ENCODE measurements at regions not wholly inside any gene's neighbourhood (a gene's known extent, or its start where the extent isn't known, plus 50 kb on each side); places are given as distances from the start of the nearest gene placed in this dataset.

GRCh38 chr2:18721038-18721922, 131.9 kb upstream of the NT5C1B start:
- no peak overlapping the region for H3K27ac ChIP-seq
- no peak for DNase-seq (ENCODE audit: low read depth, low spot score)

- DNase-seq (ENCODE audit: low read depth, low spot score): no peak
- H3K27ac ChIP-seq: no peak overlapping the region
These were observed 130.8 kb upstream of the NT5C1B start for GRCh38 chr2:18719978-18720775.

- no peak overlapping the region for H3K27ac ChIP-seq
- no peak for DNase-seq (ENCODE audit: low read depth, low spot score)
These were observed 118.9 kb upstream of the NT5C1B start for GRCh38 chr2:18708203-18708715.

GRCh38 chr2:18706001-18706400, 116.6 kb upstream of the NT5C1B start:
- no peak for DNase-seq (ENCODE audit: low read depth, low spot score)
- H3K27ac ChIP-seq: no peak overlapping the region

GRCh38 chr2:18704276-18704675, 114.9 kb upstream of the NT5C1B start:
- DNase-seq (ENCODE audit: low read depth, low spot score): no peak
- H3K27ac ChIP-seq: no peak overlapping the region

GRCh38 chr2:18703555-18703954, 114.2 kb upstream of the NT5C1B start:
- H3K27ac ChIP-seq: no peak overlapping the region
- no peak for DNase-seq (ENCODE audit: low read depth, low spot score)

GRCh38 chr2:18701981-18702380, 112.6 kb upstream of the NT5C1B start:
- no peak overlapping the region for H3K27ac ChIP-seq
- DNase-seq (ENCODE audit: low read depth, low spot score): peak; percentile 8

- DNase-seq (ENCODE audit: low read depth, low spot score): no peak
- no peak overlapping the region for H3K27ac ChIP-seq
These were observed 112.2 kb upstream of the NT5C1B start for GRCh38 chr2:18701546-18701945.

GRCh38 chr2:18690342-18690741, 101.0 kb upstream of the NT5C1B start:
- no peak overlapping the region for H3K27ac ChIP-seq
- DNase-seq (ENCODE audit: low read depth, low spot score): no peak

GRCh38 chr2:18684206-18685038, 95.1 kb upstream of the NT5C1B start:
- DNase-seq (ENCODE audit: low read depth, low spot score): no peak
- no peak overlapping the region for H3K27ac ChIP-seq

- no peak overlapping the region for H3K27ac ChIP-seq
- no peak for DNase-seq (ENCODE audit: low read depth, low spot score)
These were observed 93.3 kb upstream of the NT5C1B start for GRCh38 chr2:18682681-18683080.

GRCh38 chr2:18677280-18677679, 87.9 kb upstream of the NT5C1B start:
- DNase-seq (ENCODE audit: low read depth, low spot score): no peak
- H3K27ac ChIP-seq: no peak overlapping the region

GRCh38 chr2:18674309-18674708, 84.9 kb upstream of the NT5C1B start:
- no peak for DNase-seq (ENCODE audit: low read depth, low spot score)
- H3K27ac ChIP-seq: no peak overlapping the region

- DNase-seq (ENCODE audit: low read depth, low spot score): no peak
- peak overlapping the region; percentile 38 for H3K27ac ChIP-seq
These were observed 82.0 kb upstream of the NT5C1B start for GRCh38 chr2:18671363-18671762.

- DNase-seq (ENCODE audit: low read depth, low spot score): no peak
- H3K27ac ChIP-seq: no peak overlapping the region
These were observed 78.9 kb upstream of the NT5C1B start for GRCh38 chr2:18668221-18668620.

- peak; percentile 27 for DNase-seq (ENCODE audit: low read depth, low spot score)
- no peak overlapping the region for H3K27ac ChIP-seq
These were observed 75.1 kb upstream of the NT5C1B start for GRCh38 chr2:18664421-18664820.

GRCh38 chr2:18663861-18664260, 74.5 kb upstream of the NT5C1B start:
- DNase-seq (ENCODE audit: low read depth, low spot score): no peak

GRCh38 chr2:18662689-18663088, 73.3 kb upstream of the NT5C1B start:
- DNase-seq (ENCODE audit: low read depth, low spot score): no peak

More at GRCh38 chr2:18663861-18664260, 74.5 kb upstream of the NT5C1B start:
- no peak overlapping the region for H3K27ac ChIP-seq

GRCh38 chr2:18659915-18660314, 70.5 kb upstream of the NT5C1B start:
- H3K27ac ChIP-seq: no peak overlapping the region
- DNase-seq (ENCODE audit: low read depth, low spot score): no peak

More at GRCh38 chr2:18662689-18663088, 73.3 kb upstream of the NT5C1B start:
- no peak overlapping the region for H3K27ac ChIP-seq

GRCh38 chr2:18656048-18656447, 66.7 kb upstream of the NT5C1B start:
- H3K27ac ChIP-seq: no peak overlapping the region
- no peak for DNase-seq (ENCODE audit: low read depth, low spot score)

Measured in epithelial cell of prostate (primary cell).